GM23338 (cell line): ENCODE measurements at regions not wholly inside any gene's neighbourhood (a gene's known extent, or its start where the extent isn't known, plus 50 kb on each side); places are given as distances from the start of the nearest gene placed in this dataset.
A peak's percentile ranks its signal among the peaks of the same experiment; 100 is the strongest.

Experiments
- CREB1 ChIP-seq: fragments of 250-450 bp; sonication (Bioruptor Pico); IDR thresholded peaks from 2 replicates; pipeline ENCODE4 v1.5.0; 2020; ENCODE audit warnings: low read depth, mild to moderate bottlenecking, moderate library complexity
- EZH2 ChIP-seq: fragments of 200-600 bp; sonication (generic); IDR thresholded peaks from one replicate; pipeline ENCODE4 v1.8.0; 2017; ENCODE audit warnings: antibody characterized with exemption, mild to moderate bottlenecking, low read depth; ENCODE audit not compliant: unreplicated experiment
- EZH2phosphoT487 ChIP-seq: fragments of 200-600 bp; sonication (generic); IDR thresholded peaks from one replicate; pipeline ENCODE4 v1.8.1; 2018; ENCODE audit warnings: antibody characterized with exemption; ENCODE audit not compliant: unreplicated experiment
- TF ChIP-seq, protein P1 (sequence below), 2 experiments: fragments of 200-600 bp in 1 of 2; sonication (generic) in 1 of 2; conservative IDR thresholded peaks; 2 replicates each; pipeline versions ENCODE4 v1.5.1 to v1.6.1; 2016 to 2017; ENCODE audit warnings: antibody characterized with exemption in 2 of 2, low read depth in 2 of 2, mild to moderate bottlenecking in 2 of 2, moderate library complexity in 1 of 2
- TF ChIP-seq, protein P2 (sequence below): IDR thresholded peaks from one replicate; pipeline ENCODE4 v1.6.1; 2018; ENCODE audit warnings: antibody characterized with exemption; ENCODE audit not compliant: unreplicated experiment
- TF ChIP-seq, protein P3 (sequence below): fragments of 250-450 bp; sonication (Bioruptor Pico); IDR thresholded peaks from 2 replicates; pipeline ENCODE4 v1.5.0; 2020; ENCODE audit warnings: mild to moderate bottlenecking, moderate library complexity

DNA sequence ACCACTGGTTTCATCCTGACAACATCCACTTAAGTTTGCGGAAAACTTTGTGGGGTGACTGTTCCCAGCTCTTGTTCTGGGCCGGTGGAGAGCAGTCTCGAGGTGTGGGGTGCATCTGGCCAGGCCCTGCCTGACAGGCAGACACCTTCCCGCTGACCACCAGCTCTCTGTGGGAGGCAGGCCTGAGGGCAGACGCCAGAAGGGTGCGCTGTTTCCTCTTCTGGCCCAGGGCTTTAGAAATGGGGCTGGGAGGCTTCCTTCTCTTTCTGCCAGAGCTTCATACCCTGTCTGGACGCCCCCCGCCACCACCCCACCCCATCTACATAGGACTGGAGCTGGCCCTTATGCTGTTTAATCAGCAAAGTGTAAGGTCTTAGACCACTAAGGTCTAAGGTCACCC, 263.8 kb downstream of the LOXHD1 start:
- TF ChIP-seq, protein P1, sequence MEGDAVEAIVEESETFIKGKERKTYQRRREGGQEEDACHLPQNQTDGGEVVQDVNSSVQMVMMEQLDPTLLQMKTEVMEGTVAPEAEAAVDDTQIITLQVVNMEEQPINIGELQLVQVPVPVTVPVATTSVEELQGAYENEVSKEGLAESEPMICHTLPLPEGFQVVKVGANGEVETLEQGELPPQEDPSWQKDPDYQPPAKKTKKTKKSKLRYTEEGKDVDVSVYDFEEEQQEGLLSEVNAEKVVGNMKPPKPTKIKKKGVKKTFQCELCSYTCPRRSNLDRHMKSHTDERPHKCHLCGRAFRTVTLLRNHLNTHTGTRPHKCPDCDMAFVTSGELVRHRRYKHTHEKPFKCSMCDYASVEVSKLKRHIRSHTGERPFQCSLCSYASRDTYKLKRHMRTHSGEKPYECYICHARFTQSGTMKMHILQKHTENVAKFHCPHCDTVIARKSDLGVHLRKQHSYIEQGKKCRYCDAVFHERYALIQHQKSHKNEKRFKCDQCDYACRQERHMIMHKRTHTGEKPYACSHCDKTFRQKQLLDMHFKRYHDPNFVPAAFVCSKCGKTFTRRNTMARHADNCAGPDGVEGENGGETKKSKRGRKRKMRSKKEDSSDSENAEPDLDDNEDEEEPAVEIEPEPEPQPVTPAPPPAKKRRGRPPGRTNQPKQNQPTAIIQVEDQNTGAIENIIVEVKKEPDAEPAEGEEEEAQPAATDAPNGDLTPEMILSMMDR (conservative IDR thresholded peaks at IDR 0.05; ENCODE audit: low read depth in 2 of 2) = peak; percentile 65 to 89
- TF ChIP-seq EZH2phosphoT487 (no peak), CREB1 (CRISPR knock-in tag) (no peak), EZH2 (no peak)
- TF ChIP-seq, protein P2, sequence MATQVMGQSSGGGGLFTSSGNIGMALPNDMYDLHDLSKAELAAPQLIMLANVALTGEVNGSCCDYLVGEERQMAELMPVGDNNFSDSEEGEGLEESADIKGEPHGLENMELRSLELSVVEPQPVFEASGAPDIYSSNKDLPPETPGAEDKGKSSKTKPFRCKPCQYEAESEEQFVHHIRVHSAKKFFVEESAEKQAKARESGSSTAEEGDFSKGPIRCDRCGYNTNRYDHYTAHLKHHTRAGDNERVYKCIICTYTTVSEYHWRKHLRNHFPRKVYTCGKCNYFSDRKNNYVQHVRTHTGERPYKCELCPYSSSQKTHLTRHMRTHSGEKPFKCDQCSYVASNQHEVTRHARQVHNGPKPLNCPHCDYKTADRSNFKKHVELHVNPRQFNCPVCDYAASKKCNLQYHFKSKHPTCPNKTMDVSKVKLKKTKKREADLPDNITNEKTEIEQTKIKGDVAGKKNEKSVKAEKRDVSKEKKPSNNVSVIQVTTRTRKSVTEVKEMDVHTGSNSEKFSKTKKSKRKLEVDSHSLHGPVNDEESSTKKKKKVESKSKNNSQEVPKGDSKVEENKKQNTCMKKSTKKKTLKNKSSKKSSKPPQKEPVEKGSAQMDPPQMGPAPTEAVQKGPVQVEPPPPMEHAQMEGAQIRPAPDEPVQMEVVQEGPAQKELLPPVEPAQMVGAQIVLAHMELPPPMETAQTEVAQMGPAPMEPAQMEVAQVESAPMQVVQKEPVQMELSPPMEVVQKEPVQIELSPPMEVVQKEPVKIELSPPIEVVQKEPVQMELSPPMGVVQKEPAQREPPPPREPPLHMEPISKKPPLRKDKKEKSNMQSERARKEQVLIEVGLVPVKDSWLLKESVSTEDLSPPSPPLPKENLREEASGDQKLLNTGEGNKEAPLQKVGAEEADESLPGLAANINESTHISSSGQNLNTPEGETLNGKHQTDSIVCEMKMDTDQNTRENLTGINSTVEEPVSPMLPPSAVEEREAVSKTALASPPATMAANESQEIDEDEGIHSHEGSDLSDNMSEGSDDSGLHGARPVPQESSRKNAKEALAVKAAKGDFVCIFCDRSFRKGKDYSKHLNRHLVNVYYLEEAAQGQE = no peak
- TF ChIP-seq, protein P3, sequence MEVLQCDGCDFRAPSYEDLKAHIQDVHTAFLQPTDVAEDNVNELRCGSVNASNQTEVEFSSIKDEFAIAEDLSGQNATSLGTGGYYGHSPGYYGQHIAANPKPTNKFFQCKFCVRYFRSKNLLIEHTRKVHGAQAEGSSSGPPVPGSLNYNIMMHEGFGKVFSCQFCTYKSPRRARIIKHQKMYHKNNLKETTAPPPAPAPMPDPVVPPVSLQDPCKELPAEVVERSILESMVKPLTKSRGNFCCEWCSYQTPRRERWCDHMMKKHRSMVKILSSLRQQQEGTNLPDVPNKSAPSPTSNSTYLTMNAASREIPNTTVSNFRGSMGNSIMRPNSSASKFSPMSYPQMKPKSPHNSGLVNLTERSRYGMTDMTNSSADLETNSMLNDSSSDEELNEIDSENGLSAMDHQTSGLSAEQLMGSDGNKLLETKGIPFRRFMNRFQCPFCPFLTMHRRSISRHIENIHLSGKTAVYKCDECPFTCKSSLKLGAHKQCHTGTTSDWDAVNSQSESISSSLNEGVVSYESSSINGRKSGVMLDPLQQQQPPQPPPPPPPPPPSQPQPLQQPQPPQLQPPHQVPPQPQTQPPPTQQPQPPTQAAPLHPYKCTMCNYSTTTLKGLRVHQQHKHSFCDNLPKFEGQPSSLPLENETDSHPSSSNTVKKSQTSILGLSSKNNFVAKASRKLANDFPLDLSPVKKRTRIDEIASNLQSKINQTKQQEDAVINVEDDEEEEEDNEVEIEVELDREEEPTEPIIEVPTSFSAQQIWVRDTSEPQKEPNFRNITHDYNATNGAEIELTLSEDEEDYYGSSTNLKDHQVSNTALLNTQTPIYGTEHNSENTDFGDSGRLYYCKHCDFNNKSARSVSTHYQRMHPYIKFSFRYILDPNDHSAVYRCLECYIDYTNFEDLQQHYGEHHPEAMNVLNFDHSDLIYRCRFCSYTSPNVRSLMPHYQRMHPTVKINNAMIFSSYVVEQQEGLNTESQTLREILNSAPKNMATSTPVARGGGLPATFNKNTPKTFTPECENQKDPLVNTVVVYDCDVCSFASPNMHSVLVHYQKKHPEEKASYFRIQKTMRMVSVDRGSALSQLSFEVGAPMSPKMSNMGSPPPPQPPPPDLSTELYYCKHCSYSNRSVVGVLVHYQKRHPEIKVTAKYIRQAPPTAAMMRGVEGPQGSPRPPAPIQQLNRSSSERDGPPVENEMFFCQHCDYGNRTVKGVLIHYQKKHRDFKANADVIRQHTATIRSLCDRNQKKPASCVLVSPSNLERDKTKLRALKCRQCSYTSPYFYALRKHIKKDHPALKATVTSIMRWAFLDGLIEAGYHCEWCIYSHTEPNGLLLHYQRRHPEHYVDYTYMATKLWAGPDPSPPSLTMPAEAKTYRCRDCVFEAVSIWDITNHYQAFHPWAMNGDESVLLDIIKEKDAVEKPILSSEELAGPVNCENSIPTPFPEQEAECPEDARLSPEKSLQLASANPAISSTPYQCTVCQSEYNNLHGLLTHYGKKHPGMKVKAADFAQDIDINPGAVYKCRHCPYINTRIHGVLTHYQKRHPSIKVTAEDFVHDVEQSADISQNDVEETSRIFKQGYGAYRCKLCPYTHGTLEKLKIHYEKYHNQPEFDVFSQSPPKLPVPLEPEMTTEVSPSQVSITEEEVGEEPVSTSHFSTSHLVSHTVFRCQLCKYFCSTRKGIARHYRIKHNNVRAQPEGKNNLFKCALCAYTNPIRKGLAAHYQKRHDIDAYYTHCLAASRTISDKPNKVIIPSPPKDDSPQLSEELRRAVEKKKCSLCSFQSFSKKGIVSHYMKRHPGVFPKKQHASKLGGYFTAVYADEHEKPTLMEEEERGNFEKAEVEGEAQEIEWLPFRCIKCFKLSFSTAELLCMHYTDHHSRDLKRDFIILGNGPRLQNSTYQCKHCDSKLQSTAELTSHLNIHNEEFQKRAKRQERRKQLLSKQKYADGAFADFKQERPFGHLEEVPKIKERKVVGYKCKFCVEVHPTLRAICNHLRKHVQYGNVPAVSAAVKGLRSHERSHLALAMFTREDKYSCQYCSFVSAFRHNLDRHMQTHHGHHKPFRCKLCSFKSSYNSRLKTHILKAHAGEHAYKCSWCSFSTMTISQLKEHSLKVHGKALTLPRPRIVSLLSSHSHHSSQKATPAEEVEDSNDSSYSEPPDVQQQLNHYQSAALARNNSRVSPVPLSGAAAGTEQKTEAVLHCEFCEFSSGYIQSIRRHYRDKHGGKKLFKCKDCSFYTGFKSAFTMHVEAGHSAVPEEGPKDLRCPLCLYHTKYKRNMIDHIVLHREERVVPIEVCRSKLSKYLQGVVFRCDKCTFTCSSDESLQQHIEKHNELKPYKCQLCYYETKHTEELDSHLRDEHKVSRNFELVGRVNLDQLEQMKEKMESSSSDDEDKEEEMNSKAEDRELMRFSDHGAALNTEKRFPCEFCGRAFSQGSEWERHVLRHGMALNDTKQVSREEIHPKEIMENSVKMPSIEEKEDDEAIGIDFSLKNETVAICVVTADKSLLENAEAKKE = no peak
